Upper lobe of left lung (tissue), 6 donors: ENCODE measurements at regions not wholly inside any gene's neighbourhood (a gene's known extent, or its start where the extent isn't known, plus 50 kb on each side); places are given as distances from the start of the nearest gene placed in this dataset.

Experiments used
- ATAC-seq, 2 donors: fragments of 200-7000 bp; cut with Tn5 transposase; one replicate each; pipeline ENCODE4 v1.9.1; 2022; ENCODE audit warnings: mild to moderate bottlenecking in 2 of 2, moderate library complexity in 2 of 2; ENCODE audit not compliant: low FRiP score in 2 of 2
- DNase-seq, 2 donors: peaks; one replicate each; pipeline ENCODE4 v3.0.0-alpha.2; 2019 to 2020
- H3K27ac ChIP-seq, 4 donors: fragments of 200-600 bp; sonication (generic); one replicate each; pipeline ENCODE4 v1.5.1; 2016 to 2019
- H3K27me3 ChIP-seq, 4 donors: fragments of 200-600 bp; sonication (generic); one replicate each; pipeline ENCODE4 v1.5.1; 2017 to 2019
- H3K36me3 ChIP-seq, 4 donors: fragments of 200-600 bp; sonication (generic); one replicate each; pipeline ENCODE4 v1.5.1; 2016 to 2019
- H3K4me1 ChIP-seq, 4 donors: fragments of 200-600 bp; sonication (generic); one replicate each; pipeline ENCODE4 v1.5.1; 2018 to 2019
- H3K4me3 ChIP-seq, 4 donors: fragments of 200-600 bp; sonication (generic); one replicate each; pipeline ENCODE4 v1.5.1; 2017 to 2019; ENCODE audit warnings: mild to moderate bottlenecking in 2 of 4, moderate library complexity in 1 of 4
- H3K9me3 ChIP-seq, 4 donors: fragments of 200-600 bp; sonication (generic); one replicate each; pipeline ENCODE4 v1.5.1; 2018 to 2019
- EP300 ChIP-seq, 4 donors: sonication (generic); formaldehyde crosslinking; IDR thresholded peaks; one replicate each; pipeline ENCODE4 v1.5.1; 2017; ENCODE audit warnings: antibody characterized with exemption in 4 of 4, control low read depth in 2 of 4
- POLR2A ChIP-seq, 4 donors: fragments of 450-650 bp; IDR thresholded peaks; one replicate each; pipeline ENCODE4 v1.5.1; 2016 to 2017; ENCODE audit warnings: antibody characterized with exemption in 4 of 4, mild to moderate bottlenecking in 2 of 4
- POLR2AphosphoS5 ChIP-seq, 2 donors: sonication (generic); formaldehyde crosslinking; IDR thresholded peaks; one replicate each; pipeline ENCODE4 v1.5.1; 2017; ENCODE audit warnings: antibody characterized with exemption in 2 of 2
- whole genome bisulfite sequencing, 2 donors: methylation state at CpG; one replicate each; pipeline ENCODE4 v1.1.5; 2017 to 2018; 5-methylcytosine and 5-hydroxymethylcytosine counted together
- TF ChIP-seq, protein P1 (sequence below), 6 experiments: fragments of 450-650 bp in 4 of 6; fragments of 200-600 bp in 2 of 6; sonication (generic) in 2 of 6; IDR thresholded peaks; one replicate each; pipeline ENCODE4 v1.5.1; 2016 to 2019; ENCODE audit warnings: antibody characterized with exemption in 6 of 6
- donor health status: DM: no; HTN: no; CAD: no; lungs with moderate emphysema.
- donor health status: DM: no; HTN: yes; CAD: no; lungs with severe emphysema.

DNA sequence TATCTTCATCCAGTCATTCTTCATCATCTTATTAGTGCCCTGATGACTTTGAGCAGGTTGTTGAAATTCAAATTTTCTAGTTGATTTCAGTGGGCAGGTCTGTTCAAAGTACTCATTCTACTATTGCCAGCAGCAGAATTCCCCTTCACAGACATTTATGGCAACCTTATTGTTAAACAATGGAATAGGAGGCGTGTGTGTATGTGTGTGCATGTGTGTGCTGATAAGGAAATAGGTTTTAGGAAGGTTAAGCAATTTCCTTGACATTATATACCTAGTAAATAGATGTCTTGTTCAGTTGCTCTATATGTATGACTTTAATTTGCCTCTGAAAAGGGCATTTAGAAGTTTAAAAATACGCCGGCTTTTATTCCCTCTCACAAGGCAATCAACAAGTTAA lies 601.4 kb upstream of the CA10 start:
- 62 to 65% methylated on average over 3 of the region's 3 CpGs for WGBS, 2 donors
- TF ChIP-seq EP300 (IDR thresholded peaks at IDR 0.05) (no peak), POLR2AphosphoS5 (IDR thresholded peaks at IDR 0.05) (no peak), POLR2A (IDR thresholded peaks at IDR 0.05) (no peak)
- TF ChIP-seq, protein P1, sequence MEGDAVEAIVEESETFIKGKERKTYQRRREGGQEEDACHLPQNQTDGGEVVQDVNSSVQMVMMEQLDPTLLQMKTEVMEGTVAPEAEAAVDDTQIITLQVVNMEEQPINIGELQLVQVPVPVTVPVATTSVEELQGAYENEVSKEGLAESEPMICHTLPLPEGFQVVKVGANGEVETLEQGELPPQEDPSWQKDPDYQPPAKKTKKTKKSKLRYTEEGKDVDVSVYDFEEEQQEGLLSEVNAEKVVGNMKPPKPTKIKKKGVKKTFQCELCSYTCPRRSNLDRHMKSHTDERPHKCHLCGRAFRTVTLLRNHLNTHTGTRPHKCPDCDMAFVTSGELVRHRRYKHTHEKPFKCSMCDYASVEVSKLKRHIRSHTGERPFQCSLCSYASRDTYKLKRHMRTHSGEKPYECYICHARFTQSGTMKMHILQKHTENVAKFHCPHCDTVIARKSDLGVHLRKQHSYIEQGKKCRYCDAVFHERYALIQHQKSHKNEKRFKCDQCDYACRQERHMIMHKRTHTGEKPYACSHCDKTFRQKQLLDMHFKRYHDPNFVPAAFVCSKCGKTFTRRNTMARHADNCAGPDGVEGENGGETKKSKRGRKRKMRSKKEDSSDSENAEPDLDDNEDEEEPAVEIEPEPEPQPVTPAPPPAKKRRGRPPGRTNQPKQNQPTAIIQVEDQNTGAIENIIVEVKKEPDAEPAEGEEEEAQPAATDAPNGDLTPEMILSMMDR (IDR thresholded peaks at IDR 0.05) = no peak
- DNase-seq (no peak), ATAC-seq (no peak)
- H3K4me1 ChIP-seq = no peaks in the 10 kb centered on the region
- H3K27ac ChIP-seq = no peak overlapping the region
- H3K4me3 ChIP-seq = no peak overlapping the region
- H3K36me3 ChIP-seq = no peaks in the 10 kb centered on the region
- H3K27me3 ChIP-seq = no peaks in the 10 kb centered on the region
- no peaks in the 10 kb centered on the region for H3K9me3 ChIP-seq

DNA sequence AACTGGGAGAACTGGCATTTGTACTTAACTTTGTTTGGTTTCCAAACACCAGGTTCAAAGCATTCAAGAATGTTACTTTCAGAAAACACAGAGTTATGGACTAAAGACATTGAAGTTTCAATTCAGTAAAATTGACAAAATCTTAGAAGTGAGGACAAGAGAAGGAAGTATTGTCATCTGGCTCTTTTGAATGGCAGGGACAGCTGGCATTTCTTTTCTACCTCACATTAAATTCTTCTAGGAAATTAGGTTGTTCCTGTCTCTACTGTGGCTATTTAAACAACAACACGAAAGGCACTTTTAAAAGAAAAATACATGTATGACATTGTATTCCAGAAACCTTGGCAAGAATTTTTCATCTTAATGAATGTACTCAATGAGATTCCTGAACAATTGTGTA lies 600.0 kb upstream of the CA10 start:
- 15 to 29% methylated on average over 1 of the region's 1 CpG for WGBS, 2 donors
- Histone ChIP-seq H3K27ac (no peak overlapping the region), H3K36me3 (no peaks in the 10 kb centered on the region), H3K4me1 (no peaks in the 10 kb centered on the region), H3K9me3 (no peaks in the 10 kb centered on the region), H3K27me3 (no peaks in the 10 kb centered on the region), H3K4me3 (no peak overlapping the region)
- no peak for DNase-seq
- TF ChIP-seq POLR2AphosphoS5 (IDR thresholded peaks at IDR 0.05) (no peak), EP300 (IDR thresholded peaks at IDR 0.05) (no peak)
- no peak for ATAC-seq

DNA sequence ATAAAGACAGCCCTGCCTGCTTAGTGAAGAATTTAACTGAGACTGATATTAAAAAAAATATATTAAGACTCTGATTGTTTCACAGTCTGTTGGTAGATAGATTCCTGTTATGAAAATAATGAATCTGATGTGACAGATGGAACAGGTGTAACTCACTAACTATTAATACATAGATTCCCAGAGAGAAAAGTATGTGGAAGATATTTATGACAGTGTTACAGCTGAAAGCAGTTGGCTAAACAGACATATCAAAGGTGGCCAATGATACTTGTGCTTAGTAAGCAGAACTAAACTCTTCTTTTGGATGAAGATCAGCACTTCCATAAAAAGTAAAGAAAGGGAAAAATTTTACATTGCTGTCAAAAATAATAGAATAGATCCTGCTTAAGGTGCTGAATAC lies 598.2 kb upstream of the CA10 start:
- Histone ChIP-seq H3K27ac (no peak overlapping the region), H3K36me3 (no peaks in the 10 kb centered on the region), H3K27me3 (no peaks in the 10 kb centered on the region), H3K4me3 (no peak overlapping the region), H3K4me1 (no peaks in the 10 kb centered on the region), H3K9me3 (no peaks in the 10 kb centered on the region)
- TF ChIP-seq, protein P1 (IDR thresholded peaks at IDR 0.05) = no peak
- TF ChIP-seq POLR2AphosphoS5 (IDR thresholded peaks at IDR 0.05) = no peak
- TF ChIP-seq EP300 (IDR thresholded peaks at IDR 0.05) = no peak
- TF ChIP-seq POLR2A (IDR thresholded peaks at IDR 0.05) = no peak
- no peak for DNase-seq
- no peak for ATAC-seq

DNA sequence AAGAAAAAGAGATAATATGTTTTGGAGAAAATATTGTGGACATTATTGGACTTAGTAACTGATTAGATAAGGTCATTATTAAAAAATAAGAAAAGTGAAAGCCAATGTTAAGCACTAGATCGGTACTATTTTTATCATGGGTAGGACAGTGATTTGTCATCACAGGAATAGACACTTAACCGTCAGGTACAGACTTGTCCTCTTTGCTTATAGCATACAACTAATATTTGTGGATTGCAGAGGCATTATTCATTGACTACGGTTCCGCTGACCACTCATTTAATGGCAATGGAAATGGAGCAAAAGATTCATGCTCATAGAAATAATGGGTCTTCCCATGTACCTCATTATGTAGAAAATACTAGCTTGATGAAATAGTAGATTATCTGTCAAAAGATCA lies 596.3 kb upstream of the CA10 start:
- Histone ChIP-seq H3K27me3 (no peaks in the 10 kb centered on the region), H3K4me1 (no peaks in the 10 kb centered on the region), H3K4me3 (no peak overlapping the region), H3K27ac (no peak overlapping the region), H3K36me3 (no peaks in the 10 kb centered on the region), H3K9me3 (no peaks in the 10 kb centered on the region)
- ATAC-seq (no peak), DNase-seq (no peak)
- 91 to 92% methylated on average over 4 of the region's 4 CpGs for WGBS, 2 donors
- no peak for TF ChIP-seq POLR2AphosphoS5 (IDR thresholded peaks at IDR 0.05)
- TF ChIP-seq, protein P1 (IDR thresholded peaks at IDR 0.05) = no peak
- no peak for TF ChIP-seq POLR2A (IDR thresholded peaks at IDR 0.05)
- no peak for TF ChIP-seq EP300 (IDR thresholded peaks at IDR 0.05)

DNA sequence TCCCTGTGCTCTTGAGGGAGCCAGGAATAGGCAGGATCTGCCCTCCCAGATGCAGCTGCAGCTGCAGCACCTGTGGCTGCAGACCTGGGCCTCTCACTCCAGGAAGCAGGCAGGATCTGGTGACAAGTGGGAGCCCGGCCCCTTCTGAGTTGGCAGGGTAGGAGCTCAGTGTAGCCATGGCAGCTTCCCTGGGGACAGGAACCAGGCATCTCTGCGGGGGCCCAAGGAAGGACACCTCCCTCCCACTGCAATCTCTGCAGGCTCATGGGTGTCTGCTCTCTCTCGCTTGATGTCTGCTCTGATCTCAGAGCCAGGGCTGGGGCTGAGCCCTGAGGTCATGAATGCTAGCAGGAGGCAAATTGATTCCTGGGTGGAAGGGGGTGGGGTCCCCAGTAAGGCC lies 592.5 kb upstream of the CA10 start:
- ATAC-seq (peak in 1 of 2 donors; percentile 15), DNase-seq (peak in 1 of 2 donors; percentile 28)
- no peaks in the 10 kb centered on the region for H3K9me3 ChIP-seq
- TF ChIP-seq EP300 (IDR thresholded peaks at IDR 0.05) (no peak), POLR2AphosphoS5 (IDR thresholded peaks at IDR 0.05) (no peak)
- TF ChIP-seq, protein P1 (IDR thresholded peaks at IDR 0.05) = no peak
- H3K36me3 ChIP-seq = no peaks in the 10 kb centered on the region
- H3K27me3 ChIP-seq = no peaks in the 10 kb centered on the region
- 79% methylated on average over 3 of the region's 3 CpGs; no CpG with 5 or more reads in 1 of the 2 donors for WGBS, 2 donors
- H3K27ac ChIP-seq = no peak overlapping the region
- no peaks in the 10 kb centered on the region for H3K4me1 ChIP-seq
- no peak overlapping the region for H3K4me3 ChIP-seq
